Trophoblast cell (in vitro differentiated cells and primary cell): ENCODE measurements at regions not wholly inside any gene's neighbourhood (a gene's known extent, or its start where the extent isn't known, plus 50 kb on each side); places are given as distances from the start of the nearest gene placed in this dataset.

Experiments
- DNase-seq, 2 donors: peaks; one replicate each; pipeline ENCODE4 v3.0.0-alpha.2; 2016
- H2AFZ ChIP-seq: 2 replicates; pipeline ENCODE4 v1.6.1; 2013; ENCODE audit warnings: low read length, moderate library complexity, mild to moderate bottlenecking; ENCODE audit not compliant: insufficient read depth, poor library complexity
- H2AK5ac ChIP-seq: 2 replicates; pipeline ENCODE4 v1.6.1; 2013; ENCODE audit warnings: mild to moderate bottlenecking, low read length
- H2BK120ac ChIP-seq: 2 replicates; pipeline ENCODE4 v1.6.1; 2013; ENCODE audit warnings: low read length, mild to moderate bottlenecking, moderate library complexity; ENCODE audit not compliant: insufficient read depth, poor library complexity
- H2BK12ac ChIP-seq: 2 replicates; pipeline ENCODE4 v1.6.1; 2013; ENCODE audit warnings: mild to moderate bottlenecking, low read length, moderate library complexity
- H2BK5ac ChIP-seq: 2 replicates; pipeline ENCODE4 v1.6.1; 2013; ENCODE audit warnings: low read length, low read depth, moderate library complexity, mild to moderate bottlenecking; ENCODE audit not compliant: poor library complexity
- H3K14ac ChIP-seq: 2 replicates; pipeline ENCODE4 v1.6.1; 2013; ENCODE audit warnings: mild to moderate bottlenecking, low read length
- H3K18ac ChIP-seq: 2 replicates; pipeline ENCODE4 v1.6.1; 2013; ENCODE audit warnings: mild to moderate bottlenecking, low read length
- H3K23ac ChIP-seq: 2 replicates; pipeline ENCODE4 v1.6.1; 2013; ENCODE audit warnings: low read length
- H3K27ac ChIP-seq: 2 replicates; pipeline ENCODE4 v1.5.1; 2013; ENCODE audit warnings: low read depth, mild to moderate bottlenecking, inconsistent platforms, low read length, moderate library complexity
- H3K27me3 ChIP-seq: 2 replicates; pipeline ENCODE4 v1.6.1; 2013; ENCODE audit warnings: inconsistent platforms, mild to moderate bottlenecking, low read length, moderate library complexity; ENCODE audit not compliant: insufficient read depth
- H3K36me3 ChIP-seq, 2 experiments: 1 replicate in 1 of 2; 2 replicates in 1 of 2; pipeline ENCODE4 v1.6.1; 2013; ENCODE audit warnings: low read length in 2 of 2, mild to moderate bottlenecking in 2 of 2, moderate library complexity in 1 of 2; ENCODE audit not compliant: insufficient read depth in 2 of 2, control insufficient read depth in 1 of 2
- H3K4ac ChIP-seq: 2 replicates; pipeline ENCODE4 v1.6.1; 2013; ENCODE audit warnings: low read depth, mild to moderate bottlenecking, low read length, moderate library complexity
- H3K4me1 ChIP-seq, 2 experiments: 1 replicate in 1 of 2; 2 replicates in 1 of 2; pipeline ENCODE4 v1.6.1; 2013; ENCODE audit warnings: low read length in 2 of 2, mild to moderate bottlenecking in 2 of 2, moderate library complexity in 1 of 2; ENCODE audit not compliant: insufficient read depth in 2 of 2, control insufficient read depth in 1 of 2
- H3K4me2 ChIP-seq: 2 replicates; pipeline ENCODE4 v1.6.1; 2013; ENCODE audit warnings: inconsistent platforms, mild to moderate bottlenecking, low read length, moderate library complexity
- H3K4me3 ChIP-seq: 2 replicates; pipeline ENCODE4 v1.5.1; 2013; ENCODE audit warnings: mild to moderate bottlenecking, low read depth, low read length, inconsistent platforms
- H3K79me1 ChIP-seq: one replicate; pipeline ENCODE4 v1.6.1; 2013; ENCODE audit warnings: low read length
- H3K79me2 ChIP-seq: 2 replicates; pipeline ENCODE4 v1.6.1; 2013; ENCODE audit warnings: low read length, mild to moderate bottlenecking; ENCODE audit not compliant: control insufficient read depth, insufficient read depth, poor library complexity
- H3K9ac ChIP-seq: 2 replicates; pipeline ENCODE4 v1.6.1; 2013; ENCODE audit warnings: mild to moderate bottlenecking, low read length
- H3K9me3 ChIP-seq: 2 replicates; pipeline ENCODE4 v1.6.1; 2013; ENCODE audit warnings: low read depth, mild to moderate bottlenecking, control low read depth, inconsistent platforms, low read length; ENCODE audit not compliant: insufficient read depth
- H4K12ac ChIP-seq: 2 replicates; pipeline ENCODE4 v1.6.1; 2013; ENCODE audit warnings: low read depth, mild to moderate bottlenecking, low read length, moderate library complexity
- H4K8ac ChIP-seq: 2 replicates; pipeline ENCODE4 v1.6.1; 2013; ENCODE audit warnings: low read depth, mild to moderate bottlenecking, low read length, moderate library complexity
- H4K91ac ChIP-seq: one replicate; pipeline ENCODE4 v1.6.1; 2013; ENCODE audit warnings: low read depth, mild to moderate bottlenecking, low read length, moderate library complexity
- WGBS: extraction: QIAGEN DNeasy Blood & Tissue Kit; methylation state at CpG from one replicate; pipeline ENCODE4 v1.1.7; 2013; ENCODE audit warnings: missing lambda C conversion rate; ENCODE audit not compliant: insufficient read length, insufficient coverage; ENCODE audit errors: extremely low coverage; 5-methylcytosine and 5-hydroxymethylcytosine counted together

DNA sequence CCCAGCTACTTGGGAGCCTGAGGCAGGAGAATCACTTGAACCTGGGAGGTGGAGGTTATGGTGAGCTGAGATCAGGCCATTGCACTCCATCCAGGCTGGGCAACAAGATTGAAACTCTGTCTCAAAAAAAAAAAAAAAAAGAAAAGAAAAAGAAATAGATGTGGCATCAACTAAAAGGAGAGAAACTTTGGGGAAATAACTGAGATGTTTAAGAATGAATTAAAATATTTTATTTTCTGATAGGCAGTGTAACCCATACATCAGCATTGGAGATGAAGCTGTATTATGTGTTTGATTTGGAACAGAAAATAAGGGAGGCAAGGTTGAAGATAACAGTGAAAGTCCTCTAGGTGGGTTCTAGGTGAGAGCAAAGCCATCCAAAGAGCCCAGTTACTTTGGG lies 110.7 kb upstream of the HNRNPA3 start:
- no peak overlapping the region for H3K4ac ChIP-seq

GRCh38 chr2:177106212-177106611 lies 106.4 kb upstream of the HNRNPA3 start:
- Histone ChIP-seq H2BK5ac (no peak overlapping the region), H3K9ac (no peak overlapping the region), H3K27ac (no peak overlapping the region), H4K8ac (no peak overlapping the region), H4K91ac (no peak overlapping the region), H3K23ac (no peak overlapping the region), H4K12ac (no peak overlapping the region), H3K4me3 (no peak overlapping the region), H3K79me1 (no peaks in the 10 kb centered on the region), H3K36me3 (no peaks in the 10 kb centered on the region), H3K9me3 (no peaks in the 10 kb centered on the region), H2BK12ac (no peak overlapping the region), H3K27me3 (no peaks in the 10 kb centered on the region), H3K14ac (no peak overlapping the region), H2AFZ (no peak overlapping the region), H3K4me2 (no peak overlapping the region), H3K4me1 (no peaks in the 10 kb centered on the region), H2BK120ac (no peak overlapping the region), H3K79me2 (no peaks in the 10 kb centered on the region), H3K18ac (no peak overlapping the region), H3K4ac (no peak overlapping the region), H2AK5ac (no peak overlapping the region)
- peak in 1 of 2 donors; percentile 17 for DNase-seq
- WGBS = no CpG with 5 or more reads among the region's 2 CpGs

More for the DNA sequence above, 110.7 kb upstream of the HNRNPA3 start:
- Histone ChIP-seq H2AFZ (no peak overlapping the region), H2AK5ac (no peak overlapping the region), H3K79me1 (no peaks in the 10 kb centered on the region), H3K27me3 (no peaks in the 10 kb centered on the region), H3K4me2 (no peak overlapping the region), H3K27ac (no peak overlapping the region), H3K18ac (no peak overlapping the region), H4K12ac (no peak overlapping the region), H3K79me2 (no peaks in the 10 kb centered on the region), H2BK12ac (no peak overlapping the region), H3K4me1 (no peaks in the 10 kb centered on the region), H3K14ac (no peak overlapping the region), H3K36me3 (no peaks in the 10 kb centered on the region), H3K4me3 (no peak overlapping the region), H3K23ac (no peak overlapping the region), H4K8ac (no peak overlapping the region), H3K9ac (no peak overlapping the region), H2BK120ac (no peak overlapping the region), H4K91ac (no peak overlapping the region), H3K9me3 (no peaks in the 10 kb centered on the region), H2BK5ac (no peak overlapping the region)
- no peak for DNase-seq

- Histone ChIP-seq H3K79me2 (no peaks in the 10 kb centered on the region), H2BK120ac (no peak overlapping the region), H3K4me1 (no peaks in the 10 kb centered on the region), H3K9me3 (no peaks in the 10 kb centered on the region), H3K4me2 (no peak overlapping the region), H4K91ac (no peak overlapping the region), H4K12ac (no peak overlapping the region), H3K27ac (no peak overlapping the region), H3K36me3 (no peaks in the 10 kb centered on the region), H2AK5ac (no peak overlapping the region), H4K8ac (no peak overlapping the region), H3K9ac (no peak overlapping the region), H3K79me1 (no peaks in the 10 kb centered on the region), H2BK12ac (no peak overlapping the region), H3K18ac (no peak overlapping the region), H2BK5ac (no peak overlapping the region), H3K4ac (no peak overlapping the region), H3K14ac (no peak overlapping the region), H3K23ac (no peak overlapping the region), H3K27me3 (no peaks in the 10 kb centered on the region), H2AFZ (no peak overlapping the region), H3K4me3 (no peak overlapping the region)
- no CpG with 5 or more reads among the region's 2 CpGs for WGBS
- no peak for DNase-seq
Observed at GRCh38 chr2:177108890-177109289, 103.7 kb upstream of the HNRNPA3 start.

DNA sequence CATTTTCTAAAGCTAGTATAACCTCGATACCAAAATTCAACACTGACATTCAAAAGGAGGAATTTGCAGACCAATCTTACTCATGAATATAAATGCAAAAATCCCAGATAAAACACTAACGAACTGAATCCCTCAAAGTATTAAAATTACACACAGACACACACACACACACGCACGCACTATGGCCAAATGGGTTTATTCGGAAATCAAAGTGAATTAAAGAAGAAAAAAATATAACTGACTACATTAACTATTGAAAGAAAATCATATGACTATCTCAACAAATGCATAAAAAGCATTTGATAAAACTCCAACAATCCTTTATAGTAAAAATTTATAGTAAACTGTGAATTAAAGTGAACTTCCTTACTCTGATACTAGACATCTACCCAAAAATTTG lies 97.9 kb upstream of the HNRNPA3 start:
- Histone ChIP-seq H3K4me3 (no peak overlapping the region), H2BK5ac (no peak overlapping the region), H3K18ac (no peak overlapping the region), H3K4ac (no peak overlapping the region), H2BK120ac (no peak overlapping the region), H2AK5ac (no peak overlapping the region), H3K9me3 (no peaks in the 10 kb centered on the region), H3K27ac (no peak overlapping the region), H4K8ac (no peak overlapping the region), H2AFZ (no peak overlapping the region), H4K91ac (no peak overlapping the region), H3K27me3 (no peaks in the 10 kb centered on the region), H3K79me1 (no peaks in the 10 kb centered on the region), H4K12ac (no peak overlapping the region), H2BK12ac (no peak overlapping the region), H3K14ac (no peak overlapping the region), H3K9ac (no peak overlapping the region), H3K79me2 (no peaks in the 10 kb centered on the region), H3K4me1 (no peaks in the 10 kb centered on the region), H3K4me2 (no peak overlapping the region), H3K36me3 (no peaks in the 10 kb centered on the region), H3K23ac (no peak overlapping the region)
- no peak for DNase-seq
- no CpG with 5 or more reads among the region's 5 CpGs for WGBS
